ENCODE measurements at regions not wholly inside any gene's neighbourhood (a gene's known extent, or its start where the extent isn't known, plus 50 kb on each side); places are given as distances from the start of the nearest gene placed in this dataset.

DNA sequence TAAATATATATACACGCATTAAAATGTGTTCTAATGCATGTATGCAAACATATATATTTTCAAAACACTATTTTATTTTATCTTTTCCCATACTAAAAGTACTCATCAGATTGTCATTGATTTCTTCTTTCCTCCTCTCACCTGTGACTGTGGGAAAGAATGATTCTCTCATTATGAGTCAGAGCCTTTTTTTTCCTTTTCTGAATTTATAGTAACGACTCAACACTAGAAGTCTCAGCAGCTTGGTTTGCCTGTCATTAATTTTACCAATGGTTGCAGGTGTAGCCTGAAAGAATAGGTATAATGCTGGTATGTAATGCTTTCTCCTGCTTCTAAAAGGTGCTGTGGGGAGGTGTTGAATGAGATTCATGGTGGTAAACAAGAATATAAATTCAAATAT lies 328.7 kb downstream of the UTRN start:
- ChIA-PET POLR2A (ENCODE audit: partially characterized antibody) (interaction anchor here (0.9 to 1.3 kb wide), 3 partner anchors 10 to 115 kb away, joined by 3 to 5 read pairs (median 3); no protein-coding TSS in a partner anchor), CTCF (ENCODE audit: partially characterized antibody) (interaction anchor here (0.6 to 1.2 kb wide), 2 partner anchors 428 to 916 kb away, joined by 3 to 4 read pairs; no protein-coding TSS in a partner anchor)
- Histone ChIP-seq H3K4me1 (replicated peaks in 1 of 4; ENCODE audit: control insufficient read depth in 3 of 4, insufficient read depth in 4 of 4, low read length in 3 of 4) (peaks cover 3 to 21% (median 8%) of the 10 kb centered on the region in 4 experiments), H2BK12ac (ENCODE audit: low read depth, low read length) (no peak overlapping the region), H4K8ac (ENCODE audit: extremely low read depth, insufficient read depth, low read length) (no peak overlapping the region), H2BK120ac (replicated peaks; ENCODE audit: low read depth, low read length) (no peak overlapping the region), H3K79me1 (ENCODE audit: low read depth, low read length) (no peaks in the 10 kb centered on the region), H3K4me3 (ENCODE audit: extremely low read depth in 1 of 4, insufficient read depth in 2 of 4, low read depth in 3 of 4, low read length in 4 of 4) (no peak overlapping the region), H3K18ac (ENCODE audit: extremely low read depth, low read length) (no peak overlapping the region; the same call in 1 of the 2 replicates), H3K4ac (replicated peaks; ENCODE audit: insufficient read length, low read depth, low read length) (no peak overlapping the region), H4K91ac (replicated peaks; ENCODE audit: insufficient read length, low read length) (no peak overlapping the region), H3K9ac (replicated peaks in 1 of 4; ENCODE audit: extremely low read depth in 1 of 4, low read depth in 3 of 4, low read length in 3 of 4) (no peak overlapping the region), H3K56ac (replicated peaks; ENCODE audit: insufficient read length, low read depth, low read length) (no peak overlapping the region), H3K27ac (ENCODE audit: low read depth, low read length) (no peak overlapping the region), H2BK15ac (ENCODE audit: low read length) (no peak overlapping the region), H2BK5ac (ENCODE audit: low read depth, low read length) (peak overlapping the region; percentile 54; the same call in 1 of the 2 replicates), H3K79me2 (ENCODE audit: control insufficient read depth in 1 of 2, insufficient read depth in 2 of 2, low read length in 2 of 2) (peaks cover 0 to 10% of the 10 kb centered on the region in 2 experiments; a peak in 3 of 4 replicates), H3K23ac (ENCODE audit: insufficient read length) (no peak overlapping the region), H4K20me1 (replicated peaks in 1 of 2; ENCODE audit: control insufficient read depth in 1 of 2, insufficient read depth in 2 of 2, low read length in 2 of 2) (no peaks in the 10 kb centered on the region), H3K9me3 (ENCODE audit: insufficient read depth in 2 of 2, low read depth in 1 of 2, low read length in 1 of 2) (no peaks in the 10 kb centered on the region), H2AFZ (ENCODE audit: low read length) (no peak overlapping the region), H3K27me3 (replicated peaks in 1 of 4; ENCODE audit: control insufficient read depth in 3 of 4, extremely low read depth in 1 of 4, insufficient read depth in 3 of 4, low read length in 3 of 4) (no peaks in the 10 kb centered on the region), H4K5ac (ENCODE audit: insufficient read length, low read depth, low read length) (peak overlapping the region; percentile 70), H2AK5ac (ENCODE audit: low read depth, low read length) (no peak overlapping the region), H3K14ac (ENCODE audit: insufficient read length) (no peak overlapping the region), H3K36me3 (ENCODE audit: control insufficient read depth in 2 of 4, insufficient read depth in 4 of 4, low read length in 3 of 4) (no peaks in the 10 kb centered on the region), H2BK20ac (ENCODE audit: low read length) (no peak overlapping the region), H3K4me2 (ENCODE audit: insufficient read depth in 1 of 2, low read depth in 2 of 2, low read length in 2 of 2) (0 out of 4 replicates have a peak overlapping the region, but pooled peaks of 1 of the 2 experiments have one; percentile 4), H3K23me2 (ENCODE audit: low read depth, low read length) (no peaks in the 10 kb centered on the region)
- no peak for FAIRE-seq
- WGBS, 2 experiments (ENCODE audit: extremely low coverage in 1 of 2, insufficient coverage in 1 of 2, insufficient read length in 1 of 2, insufficient replicate concordance in 2 of 2, low coverage in 1 of 2, low lambda C conversion rate in 2 of 2, missing lambda C conversion rate in 1 of 2), result 72% methylated on average over 2 of the region's 2 CpGs; no CpG with 5 or more reads in 1 of the 2 experiments
- DNase-seq (ENCODE audit: low read depth in 1 of 2, low spot score in 2 of 2), result no peak
- TF ChIP-seq BRCA1 (IDR thresholded peaks at IDR 0.05; ENCODE audit: low read depth, low read length), result no peak
- TF ChIP-seq SP2 (IDR thresholded peaks at IDR 0.05; ENCODE audit: low read length), result no peak
- no peak for TF ChIP-seq HDAC2 (IDR thresholded peaks at IDR 0.05; ENCODE audit: borderline replicate concordance in 1 of 2, low read depth in 2 of 2, low read length in 2 of 2)
- no peak for TF ChIP-seq NRF1 (IDR thresholded peaks at IDR 0.05; ENCODE audit: low read depth, low read length)
- no peak for TF ChIP-seq KDM1A (IDR thresholded peaks at IDR 0.05; ENCODE audit: borderline replicate concordance, low read length)
- no peak for TF ChIP-seq EZH2 (IDR thresholded peaks at IDR 0.05; ENCODE audit: low read depth, low read length, severe bottlenecking)
- TF ChIP-seq, protein P1, sequence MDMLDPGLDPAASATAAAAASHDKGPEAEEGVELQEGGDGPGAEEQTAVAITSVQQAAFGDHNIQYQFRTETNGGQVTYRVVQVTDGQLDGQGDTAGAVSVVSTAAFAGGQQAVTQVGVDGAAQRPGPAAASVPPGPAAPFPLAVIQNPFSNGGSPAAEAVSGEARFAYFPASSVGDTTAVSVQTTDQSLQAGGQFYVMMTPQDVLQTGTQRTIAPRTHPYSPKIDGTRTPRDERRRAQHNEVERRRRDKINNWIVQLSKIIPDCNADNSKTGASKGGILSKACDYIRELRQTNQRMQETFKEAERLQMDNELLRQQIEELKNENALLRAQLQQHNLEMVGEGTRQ (IDR thresholded peaks at IDR 0.05; ENCODE audit: low read length), result no peak
- TF ChIP-seq, protein P2, sequence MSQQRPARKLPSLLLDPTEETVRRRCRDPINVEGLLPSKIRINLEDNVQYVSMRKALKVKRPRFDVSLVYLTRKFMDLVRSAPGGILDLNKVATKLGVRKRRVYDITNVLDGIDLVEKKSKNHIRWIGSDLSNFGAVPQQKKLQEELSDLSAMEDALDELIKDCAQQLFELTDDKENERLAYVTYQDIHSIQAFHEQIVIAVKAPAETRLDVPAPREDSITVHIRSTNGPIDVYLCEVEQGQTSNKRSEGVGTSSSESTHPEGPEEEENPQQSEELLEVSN (IDR thresholded peaks at IDR 0.05), result no peak
- no peak for TF ChIP-seq MAFK (IDR thresholded peaks at IDR 0.05; ENCODE audit: low read depth, low read length)
- TF ChIP-seq SRF (IDR thresholded peaks at IDR 0.05; ENCODE audit: low read depth, low read length), result no peak
- TF ChIP-seq BACH1 (IDR thresholded peaks at IDR 0.05; ENCODE audit: low read length), result no peak
- no peak for TF ChIP-seq CREB1 (IDR thresholded peaks at IDR 0.05)
- no peak for TF ChIP-seq PHF8 (conservative IDR thresholded peaks at IDR 0.05; ENCODE audit: low read depth, low read length)

All from H1 (cell line).